ENCODE measurements at regions not wholly inside any gene's neighbourhood (a gene's known extent, or its start where the extent isn't known, plus 50 kb on each side); places are given as distances from the start of the nearest gene placed in this dataset.
"Not testable (repeated sequence)": the region's sequence is repeated elsewhere in the genome, so short reads cannot be mapped to it uniquely, and the experiment has no call there.

DNA sequence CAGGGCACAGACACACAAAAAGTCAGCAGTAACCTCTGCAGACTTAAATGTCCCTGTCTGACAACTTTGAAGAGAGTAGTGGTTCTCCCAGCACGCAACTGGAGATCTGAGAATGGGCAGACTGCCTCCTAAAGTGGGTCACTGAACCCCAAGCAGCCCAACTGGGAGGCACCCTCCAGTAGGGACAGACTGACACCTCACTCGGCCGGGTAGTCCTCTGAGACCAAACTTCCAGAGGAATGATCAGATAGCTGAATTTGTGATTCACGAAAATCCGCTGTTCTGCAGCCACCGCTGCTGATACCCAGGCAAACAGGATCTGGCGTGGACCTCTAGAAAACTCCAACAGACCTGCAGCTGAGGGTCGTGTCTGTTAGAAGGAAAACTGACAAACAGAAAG is 2756.0 kb downstream of the RPIA start:
- BruUV-seq (replicated peaks); H3K27me3 ChIP-seq (ENCODE audit: control insufficient read depth in 2 of 2, insufficient read depth in 2 of 2, low read length in 2 of 2); dilution Hi-C loops (cut with MboI; ENCODE audit: extremely low pct_ligation_motif_present, low sequenced_read_pairs); DNase-seq (ENCODE audit: low read depth, low spot score); FAIRE-seq; intact Hi-C loops (cut with micrococcal nuclease); H2AFZ ChIP-seq (ENCODE audit: low read depth, low read length); POLR2A ChIA-PET; H4K20me1 ChIP-seq (replicated peaks; ENCODE audit: control insufficient read depth, extremely low read depth, insufficient read depth, low read length); H3K27ac ChIP-seq (ENCODE audit: insufficient read depth, low read depth, low read length); H3K9ac ChIP-seq (replicated peaks; ENCODE audit: extremely low read depth, insufficient read depth, low read length); H3K4me2 ChIP-seq (ENCODE audit: insufficient read depth, low read length); H3K9me1 ChIP-seq (replicated peaks; ENCODE audit: control insufficient read depth, extremely low read depth, insufficient read depth, low read length); H3K4me3 ChIP-seq (replicated peaks in 1 of 3; ENCODE audit: insufficient read depth in 1 of 3, low read depth in 1 of 3, low read length in 3 of 3); H3K36me3 ChIP-seq (ENCODE audit: control insufficient read depth in 2 of 2, extremely low read depth in 1 of 2, insufficient read depth in 2 of 2, low read length in 2 of 2); H3K4me1 ChIP-seq (ENCODE audit: control insufficient read depth, extremely low read depth, insufficient read depth, low read length); H3K79me2 ChIP-seq (ENCODE audit: control insufficient read depth, insufficient read depth, low read length); H3K9me3 ChIP-seq (replicated peaks; ENCODE audit: control insufficient read depth, insufficient read depth, low read length); CTCF ChIA-PET: not testable (repeated sequence)

DNA sequence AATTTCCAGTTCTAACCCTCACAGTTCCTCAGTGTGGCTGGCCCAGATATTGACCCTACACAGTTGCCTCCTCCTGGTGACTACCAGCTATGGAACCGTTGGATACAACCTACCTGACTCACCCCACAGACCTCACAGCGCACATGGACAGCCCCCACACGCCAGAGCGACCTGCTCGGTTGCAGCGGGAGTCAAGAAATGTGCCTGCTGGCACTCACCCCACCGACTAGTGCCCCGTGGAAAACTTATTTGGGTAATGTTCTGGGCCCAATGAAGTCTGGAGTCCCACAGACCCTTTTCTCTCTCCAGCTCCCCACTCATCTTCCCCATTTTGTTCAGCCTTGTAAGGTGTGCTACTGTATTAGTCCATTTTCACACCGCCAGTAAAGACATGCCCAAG is 2770.8 kb downstream of the RPIA start:
- H3K4me2 ChIP-seq (ENCODE audit: insufficient read depth, low read length); dilution Hi-C loops (cut with MboI; ENCODE audit: extremely low pct_ligation_motif_present, low sequenced_read_pairs); H3K9me1 ChIP-seq (replicated peaks; ENCODE audit: control insufficient read depth, extremely low read depth, insufficient read depth, low read length); H3K27ac ChIP-seq (ENCODE audit: insufficient read depth, low read depth, low read length); intact Hi-C loops (cut with micrococcal nuclease); CTCF ChIA-PET; H3K9me3 ChIP-seq (replicated peaks; ENCODE audit: control insufficient read depth, insufficient read depth, low read length); H4K20me1 ChIP-seq (replicated peaks; ENCODE audit: control insufficient read depth, extremely low read depth, insufficient read depth, low read length); H2AFZ ChIP-seq (ENCODE audit: low read depth, low read length); H3K4me1 ChIP-seq (ENCODE audit: control insufficient read depth, extremely low read depth, insufficient read depth, low read length); FAIRE-seq; DNase-seq (ENCODE audit: low read depth, low spot score); H3K27me3 ChIP-seq (ENCODE audit: control insufficient read depth in 2 of 2, insufficient read depth in 2 of 2, low read length in 2 of 2); H3K9ac ChIP-seq (replicated peaks; ENCODE audit: extremely low read depth, insufficient read depth, low read length); POLR2A ChIA-PET; BruUV-seq (replicated peaks); H3K36me3 ChIP-seq (ENCODE audit: control insufficient read depth in 2 of 2, extremely low read depth in 1 of 2, insufficient read depth in 2 of 2, low read length in 2 of 2); H3K79me2 ChIP-seq (ENCODE audit: control insufficient read depth, insufficient read depth, low read length); H3K4me3 ChIP-seq (replicated peaks in 1 of 3; ENCODE audit: insufficient read depth in 1 of 3, low read depth in 1 of 3, low read length in 3 of 3): not testable (repeated sequence)

DNA sequence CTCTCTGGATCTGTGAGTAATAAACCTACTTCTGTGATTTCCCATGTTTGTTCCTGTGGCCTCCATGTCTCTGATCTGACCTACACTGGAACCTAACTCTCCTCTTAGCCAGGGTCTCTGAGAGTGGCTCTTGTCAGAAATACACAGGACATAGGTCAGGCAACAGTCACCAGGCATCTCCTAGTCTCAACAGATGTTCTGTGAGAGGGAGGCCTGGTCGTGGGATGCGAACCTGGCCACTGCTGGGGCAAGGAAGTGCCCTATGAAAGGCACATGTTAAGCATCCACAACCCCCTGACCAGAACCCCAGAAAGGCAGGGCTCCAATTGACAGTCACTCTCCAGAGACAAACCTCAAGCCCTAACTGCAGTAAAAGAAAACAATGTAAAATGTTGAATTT is 2771.5 kb downstream of the RPIA start:
- H3K36me3 ChIP-seq (ENCODE audit: control insufficient read depth in 2 of 2, extremely low read depth in 1 of 2, insufficient read depth in 2 of 2, low read length in 2 of 2); H3K4me3 ChIP-seq (replicated peaks in 1 of 3; ENCODE audit: insufficient read depth in 1 of 3, low read depth in 1 of 3, low read length in 3 of 3); H3K79me2 ChIP-seq (ENCODE audit: control insufficient read depth, insufficient read depth, low read length); POLR2A ChIA-PET; H3K9me1 ChIP-seq (replicated peaks; ENCODE audit: control insufficient read depth, extremely low read depth, insufficient read depth, low read length); DNase-seq (ENCODE audit: low read depth, low spot score); H3K9ac ChIP-seq (replicated peaks; ENCODE audit: extremely low read depth, insufficient read depth, low read length); H3K27me3 ChIP-seq (ENCODE audit: control insufficient read depth in 2 of 2, insufficient read depth in 2 of 2, low read length in 2 of 2); H4K20me1 ChIP-seq (replicated peaks; ENCODE audit: control insufficient read depth, extremely low read depth, insufficient read depth, low read length); H2AFZ ChIP-seq (ENCODE audit: low read depth, low read length); intact Hi-C loops (cut with micrococcal nuclease); H3K9me3 ChIP-seq (replicated peaks; ENCODE audit: control insufficient read depth, insufficient read depth, low read length); dilution Hi-C loops (cut with MboI; ENCODE audit: extremely low pct_ligation_motif_present, low sequenced_read_pairs); H3K27ac ChIP-seq (ENCODE audit: insufficient read depth, low read depth, low read length); CTCF ChIA-PET; FAIRE-seq; BruUV-seq (replicated peaks); H3K4me1 ChIP-seq (ENCODE audit: control insufficient read depth, extremely low read depth, insufficient read depth, low read length); H3K4me2 ChIP-seq (ENCODE audit: insufficient read depth, low read length): not testable (repeated sequence)

DNA sequence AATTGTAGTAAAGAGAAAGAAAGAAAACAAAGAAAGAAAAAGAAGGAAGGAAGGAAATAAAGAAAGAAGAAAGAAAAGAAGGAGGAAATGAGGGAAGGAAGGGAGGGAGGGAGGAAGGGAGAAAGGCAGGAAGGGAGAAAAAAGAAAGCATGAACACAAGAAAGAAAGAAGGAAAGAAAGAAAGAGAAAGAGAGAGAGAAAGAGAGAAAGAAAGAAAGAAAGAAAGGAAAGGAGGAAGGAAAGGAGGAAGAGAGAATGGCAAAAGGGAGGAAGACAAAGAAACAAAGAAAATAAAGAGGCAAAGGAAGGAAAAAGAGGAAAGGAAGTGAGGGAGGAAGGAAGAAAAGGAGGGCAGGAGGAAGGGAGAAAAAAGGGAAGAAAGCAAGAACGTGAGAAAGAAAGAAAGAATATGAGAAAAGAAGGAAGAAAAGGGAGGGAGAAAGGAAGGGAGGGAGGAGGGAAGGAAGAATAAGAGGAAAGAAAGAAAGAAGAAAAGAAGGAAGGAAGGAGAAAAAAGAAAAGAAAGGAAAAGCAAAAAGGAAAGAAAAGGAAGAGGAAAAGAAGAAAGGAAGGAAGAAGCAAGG is 2775.4 kb downstream of the RPIA start:
- H3K9me1 ChIP-seq (replicated peaks; ENCODE audit: control insufficient read depth, extremely low read depth, insufficient read depth, low read length); H3K4me3 ChIP-seq (replicated peaks in 1 of 3; ENCODE audit: insufficient read depth in 1 of 3, low read depth in 1 of 3, low read length in 3 of 3); BruUV-seq (replicated peaks); H2AFZ ChIP-seq (ENCODE audit: low read depth, low read length); H3K79me2 ChIP-seq (ENCODE audit: control insufficient read depth, insufficient read depth, low read length); H3K36me3 ChIP-seq (ENCODE audit: control insufficient read depth in 2 of 2, extremely low read depth in 1 of 2, insufficient read depth in 2 of 2, low read length in 2 of 2); dilution Hi-C loops (cut with MboI; ENCODE audit: extremely low pct_ligation_motif_present, low sequenced_read_pairs); CTCF ChIA-PET; H3K27ac ChIP-seq (ENCODE audit: insufficient read depth, low read depth, low read length); H3K4me2 ChIP-seq (ENCODE audit: insufficient read depth, low read length); POLR2A ChIA-PET; H3K27me3 ChIP-seq (ENCODE audit: control insufficient read depth in 2 of 2, insufficient read depth in 2 of 2, low read length in 2 of 2); H4K20me1 ChIP-seq (replicated peaks; ENCODE audit: control insufficient read depth, extremely low read depth, insufficient read depth, low read length); FAIRE-seq; intact Hi-C loops (cut with micrococcal nuclease); H3K9me3 ChIP-seq (replicated peaks; ENCODE audit: control insufficient read depth, insufficient read depth, low read length); H3K4me1 ChIP-seq (ENCODE audit: control insufficient read depth, extremely low read depth, insufficient read depth, low read length); H3K9ac ChIP-seq (replicated peaks; ENCODE audit: extremely low read depth, insufficient read depth, low read length); DNase-seq (ENCODE audit: low read depth, low spot score): not testable (repeated sequence)

Data from endothelial cell of umbilical vein (primary cell).